Rectal smooth muscle tissue (tissue), 1 donor: ENCODE measurements at regions not wholly inside any gene's neighbourhood (a gene's known extent, or its start where the extent isn't known, plus 50 kb on each side); places are given as distances from the start of the nearest gene placed in this dataset.

Experiments used
- H3K27ac ChIP-seq: one replicate; pipeline ENCODE4 v1.7.0; 2013; ENCODE audit warnings: low read depth, low read length, inconsistent platforms
- H3K27me3 ChIP-seq: one replicate; pipeline ENCODE4 v1.7.0; 2013; ENCODE audit warnings: low read length; ENCODE audit not compliant: control insufficient read depth, insufficient read depth
- H3K36me3 ChIP-seq: one replicate; pipeline ENCODE4 v1.7.0; 2013; ENCODE audit warnings: low read length; ENCODE audit not compliant: control insufficient read depth, insufficient read depth
- H3K4me1 ChIP-seq: one replicate; pipeline ENCODE4 v1.7.0; 2013; ENCODE audit warnings: low read length; ENCODE audit not compliant: control insufficient read depth, insufficient read depth
- H3K4me3 ChIP-seq: one replicate; pipeline ENCODE4 v1.7.0; 2013; ENCODE audit warnings: low read length
- H3K9ac ChIP-seq: one replicate; pipeline ENCODE4 v1.7.0; 2013; ENCODE audit warnings: low read length

GRCh38 chr15:96581371-96581770 is 250.9 kb downstream of the NR2F2 start:
- no peaks in the 10 kb centered on the region for H3K27me3 ChIP-seq
- H3K4me3 ChIP-seq: no peak overlapping the region
- no peak overlapping the region for H3K27ac ChIP-seq
- H3K9ac ChIP-seq: no peak overlapping the region
- no peaks in the 10 kb centered on the region for H3K36me3 ChIP-seq
- no peaks in the 10 kb centered on the region for H3K4me1 ChIP-seq

GRCh38 chr15:96582473-96582872 is 252.0 kb downstream of the NR2F2 start:
- H3K9ac ChIP-seq: no peak overlapping the region
- H3K4me1 ChIP-seq: no peaks in the 10 kb centered on the region
- no peaks in the 10 kb centered on the region for H3K27me3 ChIP-seq
- H3K36me3 ChIP-seq: no peaks in the 10 kb centered on the region
- no peak overlapping the region for H3K27ac ChIP-seq
- H3K4me3 ChIP-seq: no peak overlapping the region

- Histone ChIP-seq H3K27me3 (no peaks in the 10 kb centered on the region), H3K4me3 (no peak overlapping the region), H3K9ac (no peak overlapping the region), H3K4me1 (no peaks in the 10 kb centered on the region), H3K27ac (no peak overlapping the region), H3K36me3 (no peaks in the 10 kb centered on the region)
Observed at GRCh38 chr15:96583671-96584070, 253.2 kb downstream of the NR2F2 start.

- H3K4me1 ChIP-seq: no peaks in the 10 kb centered on the region
- no peaks in the 10 kb centered on the region for H3K27me3 ChIP-seq
- no peak overlapping the region for H3K27ac ChIP-seq
- no peaks in the 10 kb centered on the region for H3K36me3 ChIP-seq
- H3K9ac ChIP-seq: no peak overlapping the region
- no peak overlapping the region for H3K4me3 ChIP-seq
Observed at GRCh38 chr15:96585484-96586386, 255.2 kb downstream of the NR2F2 start.

- Histone ChIP-seq H3K4me1 (no peaks in the 10 kb centered on the region), H3K27ac (no peak overlapping the region), H3K27me3 (no peaks in the 10 kb centered on the region), H3K9ac (no peak overlapping the region), H3K36me3 (no peaks in the 10 kb centered on the region), H3K4me3 (no peak overlapping the region)
Observed at GRCh38 chr15:96586901-96587300, 256.4 kb downstream of the NR2F2 start.

- no peaks in the 10 kb centered on the region for H3K36me3 ChIP-seq
- no peaks in the 10 kb centered on the region for H3K4me1 ChIP-seq
- no peak overlapping the region for H3K9ac ChIP-seq
- no peak overlapping the region for H3K4me3 ChIP-seq
- no peak overlapping the region for H3K27ac ChIP-seq
- H3K27me3 ChIP-seq: no peaks in the 10 kb centered on the region
Observed at GRCh38 chr15:96589864-96590263, 259.4 kb downstream of the NR2F2 start.

GRCh38 chr15:96593735-96594134 is 263.2 kb downstream of the NR2F2 start:
- Histone ChIP-seq H3K36me3 (no peaks in the 10 kb centered on the region), H3K9ac (no peak overlapping the region), H3K4me1 (no peaks in the 10 kb centered on the region), H3K4me3 (no peak overlapping the region), H3K27ac (no peak overlapping the region), H3K27me3 (no peaks in the 10 kb centered on the region)

- no peak overlapping the region for H3K9ac ChIP-seq
- H3K36me3 ChIP-seq: no peaks in the 10 kb centered on the region
- H3K27me3 ChIP-seq: no peaks in the 10 kb centered on the region
- H3K4me1 ChIP-seq: no peaks in the 10 kb centered on the region
- no peak overlapping the region for H3K27ac ChIP-seq
- no peak overlapping the region for H3K4me3 ChIP-seq
Observed at GRCh38 chr15:96595951-96596350, 265.5 kb downstream of the NR2F2 start.

- Histone ChIP-seq H3K27ac (no peak overlapping the region), H3K4me1 (no peaks in the 10 kb centered on the region), H3K9ac (no peak overlapping the region), H3K4me3 (no peak overlapping the region), H3K27me3 (no peaks in the 10 kb centered on the region), H3K36me3 (no peaks in the 10 kb centered on the region)
Observed at GRCh38 chr15:96598514-96598913, 268.0 kb downstream of the NR2F2 start.

- Histone ChIP-seq H3K4me1 (no peaks in the 10 kb centered on the region), H3K36me3 (no peaks in the 10 kb centered on the region), H3K4me3 (no peak overlapping the region), H3K27ac (no peak overlapping the region), H3K27me3 (no peaks in the 10 kb centered on the region), H3K9ac (no peak overlapping the region)
Observed at GRCh38 chr15:96599268-96599667, 268.8 kb downstream of the NR2F2 start.

- no peak overlapping the region for H3K27ac ChIP-seq
- no peaks in the 10 kb centered on the region for H3K27me3 ChIP-seq
- no peak overlapping the region for H3K9ac ChIP-seq
- H3K36me3 ChIP-seq: no peaks in the 10 kb centered on the region
- no peaks in the 10 kb centered on the region for H3K4me1 ChIP-seq
- no peak overlapping the region for H3K4me3 ChIP-seq
Observed at GRCh38 chr15:96600350-96600749, 269.9 kb downstream of the NR2F2 start.

GRCh38 chr15:96606617-96607016 is 276.1 kb downstream of the NR2F2 start:
- H3K27ac ChIP-seq: no peak overlapping the region
- no peaks in the 10 kb centered on the region for H3K4me1 ChIP-seq
- H3K4me3 ChIP-seq: no peak overlapping the region
- no peak overlapping the region for H3K9ac ChIP-seq
- no peaks in the 10 kb centered on the region for H3K36me3 ChIP-seq
- H3K27me3 ChIP-seq: no peaks in the 10 kb centered on the region

- no peak overlapping the region for H3K27ac ChIP-seq
- no peak overlapping the region for H3K9ac ChIP-seq
- no peaks in the 10 kb centered on the region for H3K36me3 ChIP-seq
- no peaks in the 10 kb centered on the region for H3K4me1 ChIP-seq
- H3K4me3 ChIP-seq: no peak overlapping the region
- no peaks in the 10 kb centered on the region for H3K27me3 ChIP-seq
Observed at GRCh38 chr15:96610757-96611156, 280.3 kb downstream of the NR2F2 start.
